AG10803 (cell line): ENCODE measurements at regions not wholly inside any gene's neighbourhood (a gene's known extent, or its start where the extent isn't known, plus 50 kb on each side); places are given as distances from the start of the nearest gene placed in this dataset.

Experiments
- DNase-seq: peaks from one replicate; pipeline ENCODE4 v3.0.0; 2010; ENCODE audit warnings: low read depth
- H3K4me3 ChIP-seq: 2 replicates; pipeline ENCODE4 v1.5.1; 2011; ENCODE audit warnings: mild to moderate bottlenecking, low read length, control low read depth
- CTCF ChIP-seq: conservative IDR thresholded peaks from 2 replicates; pipeline ENCODE4 v1.5.1; 2011; ENCODE audit warnings: mild to moderate bottlenecking, low read length, control low read depth, inconsistent platforms

- no peak for DNase-seq
- no peak overlapping the region for H3K4me3 ChIP-seq
- no peak for TF ChIP-seq CTCF
Measured at GRCh38 chr4:145319751-145320150, 139.4 kb upstream of the OTUD4 start.

GRCh38 chr4:145316897-145317574, 136.6 kb upstream of the OTUD4 start:
- H3K4me3 ChIP-seq = no peak overlapping the region
- no peak for DNase-seq
- no peak for TF ChIP-seq CTCF

GRCh38 chr4:145315811-145316225, 135.4 kb upstream of the OTUD4 start:
- TF ChIP-seq CTCF = no peak
- DNase-seq = peak; percentile 98
- H3K4me3 ChIP-seq = no peak overlapping the region

- no peak overlapping the region for H3K4me3 ChIP-seq
- peak; percentile 43 for DNase-seq
- TF ChIP-seq CTCF = no peak
Measured at GRCh38 chr4:145308598-145308997, 128.2 kb upstream of the OTUD4 start.

GRCh38 chr4:145307763-145308430, 127.5 kb upstream of the OTUD4 start:
- H3K4me3 ChIP-seq = no peak overlapping the region
- DNase-seq = no peak
- no peak for TF ChIP-seq CTCF

GRCh38 chr4:145307120-145307519, 126.7 kb upstream of the OTUD4 start:
- TF ChIP-seq CTCF = no peak
- DNase-seq = no peak

GRCh38 chr4:145302725-145303124, 122.3 kb upstream of the OTUD4 start:
- no peak for TF ChIP-seq CTCF
- DNase-seq = no peak
- no peak overlapping the region for H3K4me3 ChIP-seq

More at GRCh38 chr4:145307120-145307519, 126.7 kb upstream of the OTUD4 start:
- no peak overlapping the region for H3K4me3 ChIP-seq
